ENCODE measurements at regions not wholly inside any gene's neighbourhood (a gene's known extent, or its start where the extent isn't known, plus 50 kb on each side); places are given as distances from the start of the nearest gene placed in this dataset.
"Not testable (repeated sequence)": the region's sequence is repeated elsewhere in the genome, so short reads cannot be mapped to it uniquely, and the experiment has no call there.

GRCh38 chr10:34015700-34016099 lies 681.2 kb upstream of the NRP1 start:
- no peaks in the 10 kb centered on the region for H3K4me1 ChIP-seq (ENCODE audit: insufficient read depth, insufficient read length)
- no peak for DNase-seq (ENCODE audit: low read depth, low spot score)
- H3K9ac ChIP-seq (ENCODE audit: insufficient read length, low read depth): no peak overlapping the region
- no peaks in the 10 kb centered on the region for H3K27me3 ChIP-seq (ENCODE audit: insufficient read depth, insufficient read length)
- TF ChIP-seq ZNF274 (IDR thresholded peaks at IDR 0.05; ENCODE audit: low read depth, low read length): no peak
- no peak for TF ChIP-seq YY1 (IDR thresholded peaks at IDR 0.05; ENCODE audit: insufficient read depth, insufficient read length)
- TF ChIP-seq SUZ12 (IDR thresholded peaks at IDR 0.05; ENCODE audit: extremely low read depth, insufficient read depth, insufficient read length): no peak
- H3K9me3 ChIP-seq (ENCODE audit: insufficient read depth, low read length): no peaks in the 10 kb centered on the region
- H3K4me3 ChIP-seq (ENCODE audit: insufficient read length, low read depth): no peak overlapping the region
- no peaks in the 10 kb centered on the region for H3K36me3 ChIP-seq (ENCODE audit: insufficient read depth, insufficient read length, low read length)

- Histone ChIP-seq H3K36me3 (ENCODE audit: insufficient read depth, insufficient read length, low read length) (no peaks in the 10 kb centered on the region), H3K27me3 (ENCODE audit: insufficient read depth, insufficient read length) (no peaks in the 10 kb centered on the region), H3K9ac (ENCODE audit: insufficient read length, low read depth) (no peak overlapping the region), H3K4me3 (ENCODE audit: insufficient read length, low read depth) (no peak overlapping the region), H3K4me1 (ENCODE audit: insufficient read depth, insufficient read length) (no peaks in the 10 kb centered on the region), H3K9me3 (ENCODE audit: insufficient read depth, low read length) (no peaks in the 10 kb centered on the region)
- TF ChIP-seq SUZ12 (IDR thresholded peaks at IDR 0.05; ENCODE audit: extremely low read depth, insufficient read depth, insufficient read length): no peak
- no peak for TF ChIP-seq YY1 (IDR thresholded peaks at IDR 0.05; ENCODE audit: insufficient read depth, insufficient read length)
- no peak for TF ChIP-seq ZNF274 (IDR thresholded peaks at IDR 0.05; ENCODE audit: low read depth, low read length)
- no peak for DNase-seq (ENCODE audit: low read depth, low spot score)
These were observed 678.8 kb upstream of the NRP1 start for GRCh38 chr10:34013235-34013634.

- no peaks in the 10 kb centered on the region for H3K9me3 ChIP-seq (ENCODE audit: insufficient read depth, low read length)
- no peak for TF ChIP-seq ZNF274 (IDR thresholded peaks at IDR 0.05; ENCODE audit: low read depth, low read length)
- no peak for TF ChIP-seq YY1 (IDR thresholded peaks at IDR 0.05; ENCODE audit: insufficient read depth, insufficient read length)
- TF ChIP-seq SUZ12 (IDR thresholded peaks at IDR 0.05; ENCODE audit: extremely low read depth, insufficient read depth, insufficient read length): no peak
- no peaks in the 10 kb centered on the region for H3K27me3 ChIP-seq (ENCODE audit: insufficient read depth, insufficient read length)
- H3K9ac ChIP-seq (ENCODE audit: insufficient read length, low read depth): no peak overlapping the region
- no peak for DNase-seq (ENCODE audit: low read depth, low spot score)
- no peak overlapping the region for H3K4me3 ChIP-seq (ENCODE audit: insufficient read length, low read depth)
- no peaks in the 10 kb centered on the region for H3K36me3 ChIP-seq (ENCODE audit: insufficient read depth, insufficient read length, low read length)
- no peaks in the 10 kb centered on the region for H3K4me1 ChIP-seq (ENCODE audit: insufficient read depth, insufficient read length)
These were observed 676.4 kb upstream of the NRP1 start for GRCh38 chr10:34010891-34011290.

GRCh38 chr10:34010228-34010627 lies 675.8 kb upstream of the NRP1 start:
- H3K36me3 ChIP-seq (ENCODE audit: insufficient read depth, insufficient read length, low read length); H3K27me3 ChIP-seq (ENCODE audit: insufficient read depth, insufficient read length); H3K9me3 ChIP-seq (ENCODE audit: insufficient read depth, low read length); H3K9ac ChIP-seq (ENCODE audit: insufficient read length, low read depth); H3K4me3 ChIP-seq (ENCODE audit: insufficient read length, low read depth); DNase-seq (ENCODE audit: low read depth, low spot score); H3K4me1 ChIP-seq (ENCODE audit: insufficient read depth, insufficient read length): not testable (repeated sequence)

GRCh38 chr10:34008656-34009055 lies 674.2 kb upstream of the NRP1 start:
- peak; percentile 48 for DNase-seq (ENCODE audit: low read depth, low spot score)
- Histone ChIP-seq H3K4me3 (ENCODE audit: insufficient read length, low read depth) (no peak overlapping the region), H3K9ac (ENCODE audit: insufficient read length, low read depth) (no peak overlapping the region), H3K4me1 (ENCODE audit: insufficient read depth, insufficient read length) (no peaks in the 10 kb centered on the region), H3K36me3 (ENCODE audit: insufficient read depth, insufficient read length, low read length) (no peaks in the 10 kb centered on the region), H3K27me3 (ENCODE audit: insufficient read depth, insufficient read length) (no peaks in the 10 kb centered on the region), H3K9me3 (ENCODE audit: insufficient read depth, low read length) (no peaks in the 10 kb centered on the region)
- TF ChIP-seq YY1 (IDR thresholded peaks at IDR 0.05; ENCODE audit: insufficient read depth, insufficient read length) (no peak), SUZ12 (IDR thresholded peaks at IDR 0.05; ENCODE audit: extremely low read depth, insufficient read depth, insufficient read length) (no peak), ZNF274 (IDR thresholded peaks at IDR 0.05; ENCODE audit: low read depth, low read length) (no peak)

- DNase-seq (ENCODE audit: low read depth, low spot score): no peak
- no peaks in the 10 kb centered on the region for H3K9me3 ChIP-seq (ENCODE audit: insufficient read depth, low read length)
- TF ChIP-seq ZNF274 (IDR thresholded peaks at IDR 0.05; ENCODE audit: low read depth, low read length): no peak
- TF ChIP-seq SUZ12 (IDR thresholded peaks at IDR 0.05; ENCODE audit: extremely low read depth, insufficient read depth, insufficient read length): no peak
- no peak for TF ChIP-seq YY1 (IDR thresholded peaks at IDR 0.05; ENCODE audit: insufficient read depth, insufficient read length)
- H3K4me3 ChIP-seq (ENCODE audit: insufficient read length, low read depth): no peak overlapping the region
- no peaks in the 10 kb centered on the region for H3K27me3 ChIP-seq (ENCODE audit: insufficient read depth, insufficient read length)
- no peak overlapping the region for H3K9ac ChIP-seq (ENCODE audit: insufficient read length, low read depth)
- no peaks in the 10 kb centered on the region for H3K36me3 ChIP-seq (ENCODE audit: insufficient read depth, insufficient read length, low read length)
- no peaks in the 10 kb centered on the region for H3K4me1 ChIP-seq (ENCODE audit: insufficient read depth, insufficient read length)
These were observed 672.0 kb upstream of the NRP1 start for GRCh38 chr10:34006471-34006870.

GRCh38 chr10:34003561-34003960 lies 669.1 kb upstream of the NRP1 start:
- H3K4me3 ChIP-seq (ENCODE audit: insufficient read length, low read depth): no peak overlapping the region
- DNase-seq (ENCODE audit: low read depth, low spot score): no peak
- H3K27me3 ChIP-seq (ENCODE audit: insufficient read depth, insufficient read length): no peaks in the 10 kb centered on the region

GRCh38 chr10:34002896-34003295 lies 668.4 kb upstream of the NRP1 start:
- H3K9me3 ChIP-seq (ENCODE audit: insufficient read depth, low read length): no peaks in the 10 kb centered on the region
- no peaks in the 10 kb centered on the region for H3K4me1 ChIP-seq (ENCODE audit: insufficient read depth, insufficient read length)
- no peak for TF ChIP-seq SUZ12 (IDR thresholded peaks at IDR 0.05; ENCODE audit: extremely low read depth, insufficient read depth, insufficient read length)
- no peak for TF ChIP-seq ZNF274 (IDR thresholded peaks at IDR 0.05; ENCODE audit: low read depth, low read length)
- TF ChIP-seq YY1 (IDR thresholded peaks at IDR 0.05; ENCODE audit: insufficient read depth, insufficient read length): no peak

More at GRCh38 chr10:34003561-34003960, 669.1 kb upstream of the NRP1 start:
- no peaks in the 10 kb centered on the region for H3K9me3 ChIP-seq (ENCODE audit: insufficient read depth, low read length)
- H3K36me3 ChIP-seq (ENCODE audit: insufficient read depth, insufficient read length, low read length): no peaks in the 10 kb centered on the region
- H3K4me1 ChIP-seq (ENCODE audit: insufficient read depth, insufficient read length): no peaks in the 10 kb centered on the region
- no peak overlapping the region for H3K9ac ChIP-seq (ENCODE audit: insufficient read length, low read depth)
- TF ChIP-seq YY1 (IDR thresholded peaks at IDR 0.05; ENCODE audit: insufficient read depth, insufficient read length) (no peak), ZNF274 (IDR thresholded peaks at IDR 0.05; ENCODE audit: low read depth, low read length) (no peak), SUZ12 (IDR thresholded peaks at IDR 0.05; ENCODE audit: extremely low read depth, insufficient read depth, insufficient read length) (no peak)

More at GRCh38 chr10:34002896-34003295, 668.4 kb upstream of the NRP1 start:
- no peaks in the 10 kb centered on the region for H3K27me3 ChIP-seq (ENCODE audit: insufficient read depth, insufficient read length)
- no peak for DNase-seq (ENCODE audit: low read depth, low spot score)
- no peak overlapping the region for H3K4me3 ChIP-seq (ENCODE audit: insufficient read length, low read depth)
- H3K9ac ChIP-seq (ENCODE audit: insufficient read length, low read depth): no peak overlapping the region
- H3K36me3 ChIP-seq (ENCODE audit: insufficient read depth, insufficient read length, low read length): no peaks in the 10 kb centered on the region

Measured in NT2/D1 (cell line).